BJ (cell line): ENCODE measurements at regions not wholly inside any gene's neighbourhood (a gene's known extent, or its start where the extent isn't known, plus 50 kb on each side); places are given as distances from the start of the nearest gene placed in this dataset.

Experiments
- CTCF ChIA-PET: fragments of 350-600 bp; formaldehyde crosslinking; extraction: SDS; loops from one replicate; lab custom pipeline; 2021; ENCODE audit warnings: antibody characterized with exemption, inconsistent platforms; lab: Yijun Ruan, JAX
- POLR2A ChIA-PET: fragments of 300-600 bp; sonication (Branson Sonifier 250); formaldehyde crosslinking; extraction: SDS; loops from one replicate; lab custom pipeline; 2021; ENCODE audit warnings: antibody characterized with exemption; lab: Charles Lee
- DNase-seq: peaks from one replicate; pipeline ENCODE4 v3.0.0-alpha.2; 2011; ENCODE audit warnings: low read depth
- H3K27me3 ChIP-seq: 2 replicates; pipeline ENCODE4 v1.6.0; 2011; ENCODE audit warnings: low read length; ENCODE audit not compliant: control insufficient read depth, insufficient read depth
- H3K36me3 ChIP-seq: 2 replicates; pipeline ENCODE4 v1.5.1; 2011; ENCODE audit warnings: low read length; ENCODE audit not compliant: control insufficient read depth, insufficient read depth
- H3K4me3 ChIP-seq: 2 replicates; pipeline ENCODE4 v1.5.1; 2011; ENCODE audit warnings: low read depth, mild to moderate bottlenecking, control low read depth, low read length
- TF ChIP-seq, protein P1 (sequence below): IDR thresholded peaks from 2 replicates; pipeline ENCODE4 v1.5.1; 2011; ENCODE audit warnings: low read depth, mild to moderate bottlenecking, control low read depth, inconsistent platforms, low read length, moderate library complexity; ENCODE audit not compliant: insufficient read depth

DNA sequence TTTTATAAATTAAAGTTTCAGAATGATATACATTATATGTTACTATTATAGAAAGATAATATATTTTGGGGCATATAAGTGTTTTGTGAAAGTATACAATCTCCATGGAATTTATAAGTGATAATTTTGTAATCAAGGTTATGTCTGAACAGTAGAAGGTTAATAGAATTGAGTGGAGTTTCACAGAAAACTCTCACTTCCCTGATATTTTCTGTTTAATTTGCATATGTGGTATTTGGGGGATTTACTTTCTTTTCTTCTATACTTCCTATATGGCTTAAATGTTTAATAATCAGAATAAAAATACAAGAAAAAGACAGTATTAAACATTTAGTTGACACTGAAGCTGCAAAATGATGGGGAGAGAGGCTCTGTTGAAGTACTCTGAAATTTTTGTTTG is 848.5 kb downstream of the DACH1 start:
- ChIA-PET CTCF (no interaction called here), POLR2A (no interaction called here)
- TF ChIP-seq, protein P1, sequence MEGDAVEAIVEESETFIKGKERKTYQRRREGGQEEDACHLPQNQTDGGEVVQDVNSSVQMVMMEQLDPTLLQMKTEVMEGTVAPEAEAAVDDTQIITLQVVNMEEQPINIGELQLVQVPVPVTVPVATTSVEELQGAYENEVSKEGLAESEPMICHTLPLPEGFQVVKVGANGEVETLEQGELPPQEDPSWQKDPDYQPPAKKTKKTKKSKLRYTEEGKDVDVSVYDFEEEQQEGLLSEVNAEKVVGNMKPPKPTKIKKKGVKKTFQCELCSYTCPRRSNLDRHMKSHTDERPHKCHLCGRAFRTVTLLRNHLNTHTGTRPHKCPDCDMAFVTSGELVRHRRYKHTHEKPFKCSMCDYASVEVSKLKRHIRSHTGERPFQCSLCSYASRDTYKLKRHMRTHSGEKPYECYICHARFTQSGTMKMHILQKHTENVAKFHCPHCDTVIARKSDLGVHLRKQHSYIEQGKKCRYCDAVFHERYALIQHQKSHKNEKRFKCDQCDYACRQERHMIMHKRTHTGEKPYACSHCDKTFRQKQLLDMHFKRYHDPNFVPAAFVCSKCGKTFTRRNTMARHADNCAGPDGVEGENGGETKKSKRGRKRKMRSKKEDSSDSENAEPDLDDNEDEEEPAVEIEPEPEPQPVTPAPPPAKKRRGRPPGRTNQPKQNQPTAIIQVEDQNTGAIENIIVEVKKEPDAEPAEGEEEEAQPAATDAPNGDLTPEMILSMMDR, result no peak
- no peaks in the 10 kb centered on the region for H3K36me3 ChIP-seq
- no peak for DNase-seq
- no peak overlapping the region for H3K4me3 ChIP-seq
- no peaks in the 10 kb centered on the region for H3K27me3 ChIP-seq

DNA sequence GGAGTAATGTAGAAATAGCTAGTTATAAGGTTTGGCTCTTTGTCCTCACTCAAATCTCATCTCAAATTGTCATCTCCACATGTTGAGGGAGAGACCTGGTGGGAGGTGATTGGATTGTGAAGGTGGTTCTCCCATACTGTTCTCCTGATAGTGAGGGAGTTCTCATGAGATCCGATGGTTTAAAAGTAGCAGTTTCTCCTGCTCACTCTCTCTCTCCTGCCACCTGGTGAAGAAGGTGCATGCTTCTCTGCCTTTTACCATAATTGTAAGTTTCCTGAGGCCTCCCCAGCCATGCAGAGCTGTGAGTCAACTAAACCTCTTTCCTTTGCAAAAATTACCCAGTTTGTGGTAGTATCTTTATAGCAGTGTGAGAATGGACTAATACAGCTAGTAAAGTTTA is 849.4 kb downstream of the DACH1 start:
- no peaks in the 10 kb centered on the region for H3K27me3 ChIP-seq
- TF ChIP-seq, protein P1, result no peak
- H3K36me3 ChIP-seq, result no peaks in the 10 kb centered on the region
- POLR2A ChIA-PET, result no interaction called here
- CTCF ChIA-PET, result no interaction called here
- no peak for DNase-seq
- no peak overlapping the region for H3K4me3 ChIP-seq

DNA sequence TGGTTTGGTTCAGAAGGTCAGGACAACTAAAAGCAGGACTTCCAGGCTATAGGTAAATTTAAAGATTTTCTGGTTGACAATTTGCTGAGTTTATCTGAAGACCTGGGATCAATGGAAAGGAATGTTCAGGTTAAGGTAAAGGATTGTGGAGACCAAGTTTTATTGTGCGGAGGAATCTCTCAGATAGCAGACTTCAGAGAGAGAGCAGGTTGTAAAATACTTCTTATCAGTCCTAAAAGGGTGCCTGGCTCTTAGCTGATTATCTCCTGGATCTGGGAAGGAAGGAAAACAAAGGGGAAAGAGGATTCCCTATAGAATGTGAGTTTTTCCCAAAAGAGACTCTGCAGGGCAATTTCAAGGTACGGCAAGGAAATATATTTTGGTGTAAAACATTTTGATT is 851.5 kb downstream of the DACH1 start:
- no peak overlapping the region for H3K4me3 ChIP-seq
- DNase-seq, result no peak
- H3K36me3 ChIP-seq, result no peaks in the 10 kb centered on the region
- TF ChIP-seq, protein P1, result no peak
- ChIA-PET POLR2A (no interaction called here), CTCF (no interaction called here)
- H3K27me3 ChIP-seq, result no peaks in the 10 kb centered on the region

DNA sequence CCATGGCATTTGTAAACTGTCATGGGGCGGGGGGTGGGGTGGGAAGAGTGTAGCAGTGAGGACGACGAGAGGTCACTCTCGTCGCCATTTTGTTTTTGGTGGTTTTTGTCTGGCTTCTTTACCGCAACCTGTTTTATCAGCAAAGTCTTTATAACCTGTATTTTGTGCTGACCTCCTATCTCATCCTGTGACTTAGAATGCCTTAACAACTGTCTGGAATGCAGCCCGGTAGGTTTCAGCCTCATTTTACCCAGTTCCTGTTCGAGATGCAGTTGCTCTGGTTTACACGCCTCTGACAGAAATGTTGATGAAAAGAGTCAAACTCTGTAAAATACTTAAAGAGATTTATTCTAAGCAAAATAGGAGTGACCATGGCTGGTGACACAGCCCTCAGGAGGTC is 852.0 kb downstream of the DACH1 start:
- no peak for DNase-seq
- ChIA-PET CTCF (no interaction called here), POLR2A (no interaction called here)
- Histone ChIP-seq H3K27me3 (no peaks in the 10 kb centered on the region), H3K36me3 (no peaks in the 10 kb centered on the region), H3K4me3 (no peak overlapping the region)
- TF ChIP-seq, protein P1, result no peak

DNA sequence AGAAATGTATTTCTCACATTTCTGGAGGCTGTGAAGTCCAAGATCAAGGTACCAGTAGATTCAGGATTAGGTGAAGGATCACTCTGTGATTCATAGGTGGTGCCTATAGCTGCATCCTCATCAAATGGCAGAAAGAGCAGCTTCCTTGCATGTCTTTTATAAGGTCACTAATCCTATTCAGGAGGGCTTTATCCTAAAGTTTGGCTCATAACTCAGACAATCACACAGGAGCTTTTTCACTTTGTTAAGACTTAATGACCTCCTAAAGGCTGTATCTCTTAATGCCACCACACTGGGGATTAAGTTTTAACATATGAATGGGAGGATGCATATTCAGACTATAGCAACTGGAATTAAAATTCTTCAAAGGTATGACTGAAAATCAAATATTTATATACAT is 861.1 kb downstream of the DACH1 start:
- no peaks in the 10 kb centered on the region for H3K36me3 ChIP-seq
- no peaks in the 10 kb centered on the region for H3K27me3 ChIP-seq
- DNase-seq, result no peak
- no peak overlapping the region for H3K4me3 ChIP-seq
- TF ChIP-seq, protein P1, result no peak
- ChIA-PET POLR2A (no interaction called here), CTCF (no interaction called here)
